ENCODE measurements at regions not wholly inside any gene's neighbourhood (a gene's known extent, or its start where the extent isn't known, plus 50 kb on each side); places are given as distances from the start of the nearest gene placed in this dataset.
"Not testable (repeated sequence)": the region's sequence is repeated elsewhere in the genome, so short reads cannot be mapped to it uniquely, and the experiment has no call there.

GRCh38 chr5:154624341-154624740 is 130.8 kb upstream of the LARP1 start:
- DNase-seq (ENCODE audit: low spot score) (no peak), FAIRE-seq (no peak)

GRCh38 chr5:154620411-154620810 is 134.8 kb upstream of the LARP1 start:
- FAIRE-seq (no peak), DNase-seq (ENCODE audit: low spot score) (no peak)

DNA sequence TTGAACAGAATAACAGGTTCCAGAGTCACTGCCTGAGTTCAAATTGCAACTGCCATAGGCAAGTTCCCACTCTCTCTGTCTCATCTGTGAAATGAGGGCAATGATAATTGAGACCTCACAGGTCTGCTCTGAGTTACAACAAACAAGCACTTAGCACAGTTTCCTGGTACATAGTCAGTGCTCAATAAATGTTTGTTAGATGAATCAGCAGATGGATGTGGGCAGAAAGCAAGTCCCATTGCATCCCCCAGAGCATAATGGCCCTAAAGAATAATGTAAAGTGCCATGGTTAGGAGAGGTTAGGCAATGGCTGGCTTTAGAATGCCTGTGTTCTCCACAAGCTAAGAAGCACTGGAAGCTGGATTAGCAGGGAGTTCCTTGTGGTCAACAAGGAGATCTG is 136.5 kb upstream of the LARP1 start:
- DNase-seq (ENCODE audit: low spot score) (no peak), FAIRE-seq (no peak)

- no peak for FAIRE-seq
- no peak for DNase-seq (ENCODE audit: low spot score)
Observed at GRCh38 chr5:154614595-154614994, 136.6 kb upstream of the HAND1 start.

GRCh38 chr5:154614125-154614524 is 136.1 kb upstream of the HAND1 start:
- DNase-seq (ENCODE audit: low spot score): no peak
- FAIRE-seq: no peak

- no peak for FAIRE-seq
- no peak for DNase-seq (ENCODE audit: low spot score)
Observed at GRCh38 chr5:154612666-154613065, 134.6 kb upstream of the HAND1 start.

DNA sequence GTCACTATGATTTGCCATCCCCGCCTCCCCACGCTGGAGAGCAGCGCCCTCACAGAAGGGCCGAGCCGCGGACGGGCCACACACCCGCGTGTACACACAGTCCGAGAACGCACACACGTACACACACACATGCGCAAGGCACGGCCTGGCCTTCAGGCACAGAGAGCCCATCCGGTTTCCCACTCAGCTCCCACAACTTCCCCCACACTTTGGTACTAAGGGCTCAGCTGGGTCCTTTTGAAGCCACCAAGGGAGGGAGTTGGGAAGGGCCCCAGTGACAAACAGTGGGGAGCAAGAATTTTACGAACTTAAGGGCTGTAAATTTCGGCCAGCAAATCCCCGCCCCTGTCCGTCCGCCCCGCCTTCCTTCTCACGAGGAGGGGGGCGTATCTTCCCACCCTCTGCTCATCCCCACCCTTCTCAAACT is 133.3 kb upstream of the HAND1 start:
- no peak for FAIRE-seq
- DNase-seq (ENCODE audit: low spot score): no peak

- DNase-seq (ENCODE audit: low spot score) (peak; percentile 15), FAIRE-seq (no peak)
Observed at GRCh38 chr5:154610321-154611154, 132.5 kb upstream of the HAND1 start.

DNA sequence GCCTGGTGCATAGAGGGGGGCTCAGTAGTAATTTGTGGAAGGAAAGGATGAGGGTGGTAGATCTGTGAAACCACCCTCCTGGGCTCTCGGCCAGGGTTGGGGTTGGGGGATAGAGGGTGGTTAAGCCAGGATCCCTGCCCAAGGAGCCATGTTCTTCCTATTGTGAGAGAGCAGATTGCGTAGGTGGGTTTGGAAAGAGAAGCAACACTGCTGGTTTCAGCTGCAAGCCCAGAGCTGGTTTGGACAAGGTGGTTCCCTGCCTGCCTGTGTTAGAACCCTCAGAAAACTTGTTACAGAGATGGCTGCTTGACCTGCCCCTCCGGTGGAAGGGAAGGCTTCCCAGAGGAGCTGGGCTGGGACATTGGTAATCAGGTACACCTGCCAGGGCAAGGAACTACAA is 131.2 kb upstream of the HAND1 start:
- FAIRE-seq (no peak), DNase-seq (ENCODE audit: low spot score) (no peak)

- FAIRE-seq: no peak
- no peak for DNase-seq (ENCODE audit: low spot score)
Observed at GRCh38 chr5:154608531-154609011, 130.5 kb upstream of the HAND1 start.

- no peak for DNase-seq (ENCODE audit: low spot score)
- no peak for FAIRE-seq
Observed at GRCh38 chr5:154607746-154608145, 129.7 kb upstream of the HAND1 start.

DNA sequence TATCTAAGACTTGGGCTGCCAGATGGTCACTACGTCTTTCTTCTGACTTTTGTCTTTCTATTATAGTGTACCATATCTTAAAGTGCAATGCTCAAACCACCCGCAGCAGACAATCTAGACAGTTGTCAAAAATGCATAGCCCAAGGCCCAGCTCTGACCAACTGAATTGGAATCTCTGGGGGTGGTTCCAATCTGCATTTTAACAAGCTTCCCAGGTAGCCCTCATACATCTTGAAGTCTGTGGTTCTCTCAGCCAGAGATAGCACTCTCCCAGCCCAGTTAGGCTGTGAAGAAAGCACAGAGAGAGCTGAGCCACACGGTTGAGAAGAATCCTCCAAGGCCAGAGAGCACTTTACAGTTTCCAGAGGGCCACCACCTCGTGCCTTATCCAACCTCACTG is 128.2 kb upstream of the HAND1 start:
- FAIRE-seq (no peak), DNase-seq (ENCODE audit: low spot score) (no peak)

GRCh38 chr5:154603953-154604679 is 126.1 kb upstream of the HAND1 start:
- no peak for DNase-seq (ENCODE audit: low spot score)
- no peak for FAIRE-seq

DNA sequence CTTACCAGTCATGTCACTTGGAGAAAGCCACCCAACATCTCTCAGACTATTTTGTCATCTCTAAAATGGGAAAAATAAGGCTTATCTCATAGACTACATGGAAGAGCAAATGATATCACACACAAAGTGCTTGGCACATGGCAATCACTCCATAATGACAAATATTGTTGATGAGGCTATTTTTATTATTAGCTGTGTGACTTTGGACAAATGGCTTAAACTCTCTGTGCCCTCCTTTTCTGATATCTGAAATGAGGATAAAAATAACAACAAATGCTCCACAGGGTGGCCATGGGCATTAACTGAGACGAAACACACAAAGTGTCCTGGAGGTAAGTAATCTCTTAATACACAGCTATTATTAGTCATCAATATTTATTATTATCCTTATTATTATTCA is 125.5 kb upstream of the HAND1 start:
- FAIRE-seq: no peak
- no peak for DNase-seq (ENCODE audit: low spot score)

DNA sequence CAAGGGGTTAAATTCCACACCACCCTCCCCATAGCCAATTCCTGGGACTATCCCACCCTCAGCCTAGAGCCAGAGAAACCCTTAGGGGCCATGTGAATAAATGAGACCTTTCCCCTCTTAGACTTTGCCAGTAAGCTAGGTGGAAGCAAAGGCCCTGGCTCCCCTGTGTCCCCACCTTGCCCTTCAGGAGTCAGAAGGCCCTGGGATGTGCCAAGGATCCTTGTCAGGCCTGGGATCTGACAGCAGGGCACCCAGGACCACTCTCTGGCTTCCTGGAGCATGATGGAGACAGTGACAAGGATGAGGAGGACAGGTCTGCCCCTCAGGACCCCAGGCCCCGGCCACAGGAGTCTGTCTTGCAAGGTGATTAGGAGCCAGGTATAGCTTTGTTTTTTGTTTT is 125.0 kb upstream of the HAND1 start:
- FAIRE-seq: no peak

DNA sequence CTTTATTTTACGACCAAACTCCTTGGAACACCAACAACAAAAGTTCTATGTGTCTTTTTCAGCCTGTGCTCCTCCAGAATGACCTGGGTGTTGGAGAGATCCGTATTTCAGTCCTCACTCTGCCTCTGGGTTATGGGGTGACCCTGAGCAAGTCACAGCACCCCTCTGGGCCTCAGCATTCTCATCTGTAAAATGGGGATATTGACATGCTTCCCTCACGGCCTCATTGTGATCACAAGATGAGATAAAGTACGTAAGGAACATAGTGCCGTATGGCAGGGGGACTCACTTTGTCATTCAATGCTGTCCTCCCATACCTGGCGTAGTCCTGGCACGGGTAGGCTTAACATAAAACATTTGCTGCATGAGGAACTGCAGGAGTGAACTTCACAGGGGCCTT is 123.0 kb upstream of the HAND1 start:
- FAIRE-seq: no peak
- DNase-seq (ENCODE audit: low spot score): no peak

More for the DNA sequence above, 125.0 kb upstream of the HAND1 start:
- DNase-seq (ENCODE audit: low spot score): no peak

- FAIRE-seq (no peak), DNase-seq (ENCODE audit: low spot score) (no peak)
Observed at GRCh38 chr5:154598021-154598420, 120.0 kb upstream of the HAND1 start.

- FAIRE-seq; DNase-seq (ENCODE audit: low spot score): not testable (repeated sequence)
Observed at GRCh38 chr5:154596844-154597243, 118.8 kb upstream of the HAND1 start.

DNA sequence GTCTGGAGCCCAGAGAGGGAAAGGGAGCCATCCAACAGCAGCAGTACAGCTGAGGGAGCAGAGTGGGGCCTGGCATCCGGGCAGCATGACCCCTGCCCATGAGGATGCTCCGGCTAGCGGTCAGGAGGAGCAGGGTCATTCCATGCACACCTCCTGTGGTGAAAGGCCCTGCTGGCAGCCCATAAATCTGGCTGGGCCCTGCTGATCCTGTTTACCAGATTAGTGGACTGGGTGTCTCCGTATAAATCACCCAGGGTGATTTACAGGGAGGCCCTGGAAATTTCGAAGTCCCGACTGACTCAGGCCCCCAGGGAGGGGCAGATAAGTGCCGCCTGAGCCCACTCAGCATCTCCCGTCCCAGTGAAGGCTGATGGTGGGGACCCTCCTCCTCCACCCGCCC is 117.6 kb upstream of the HAND1 start:
- DNase-seq (ENCODE audit: low spot score) (no peak), FAIRE-seq (no peak)

GRCh38 chr5:154593796-154594195 is 115.8 kb upstream of the HAND1 start:
- DNase-seq (ENCODE audit: low spot score) (no peak), FAIRE-seq (no peak)

DNA sequence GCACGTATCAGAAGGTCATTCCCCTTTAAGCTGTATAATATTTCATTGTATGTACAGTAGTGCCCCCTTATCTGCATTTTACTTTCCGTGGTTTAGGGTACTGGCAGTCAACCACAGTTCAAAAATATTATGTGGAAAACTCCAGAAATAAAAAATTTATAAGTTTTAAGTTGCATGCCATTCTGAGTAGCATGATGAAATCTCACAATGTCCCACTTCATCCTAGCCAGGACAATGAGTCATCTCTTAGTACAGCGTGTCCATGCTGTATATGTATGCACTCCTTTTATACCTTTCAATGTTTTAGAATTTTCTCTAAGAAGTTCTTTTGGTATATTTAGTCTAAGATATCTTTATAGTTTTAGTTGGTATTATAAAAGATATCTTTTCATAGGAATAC is 115.0 kb upstream of the HAND1 start:
- DNase-seq (ENCODE audit: low spot score) (no peak), FAIRE-seq (no peak)

DNA sequence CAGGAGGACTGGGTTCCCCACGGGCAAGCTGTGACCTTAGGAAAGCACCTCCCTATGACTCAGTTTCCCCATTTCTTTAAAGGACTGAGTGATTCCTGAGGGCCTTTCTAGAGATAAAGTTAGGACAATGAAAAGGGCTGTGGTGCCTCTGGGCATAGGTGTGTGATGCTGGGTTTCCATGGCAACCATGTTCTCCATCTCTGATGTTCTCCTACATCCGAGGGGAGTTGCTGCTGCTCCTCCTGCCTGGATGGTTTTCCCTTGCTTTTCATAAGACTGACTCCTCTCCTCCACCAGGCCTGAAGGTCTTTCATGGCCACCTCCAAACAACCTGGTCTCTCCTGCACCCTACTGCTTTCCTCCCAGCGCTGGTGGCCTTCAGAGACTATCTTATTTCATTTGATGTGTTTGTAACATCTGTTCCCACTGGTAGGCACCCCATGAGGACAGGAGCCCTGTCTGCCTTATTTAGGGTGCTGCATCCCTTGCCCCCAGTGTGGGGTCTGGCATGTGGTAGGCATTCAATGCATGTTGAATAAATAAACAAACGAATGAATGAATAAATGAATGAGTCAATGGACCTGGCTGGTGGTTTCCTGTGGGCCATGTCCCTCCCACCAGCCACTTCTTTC is 112.2 kb upstream of the HAND1 start:
- FAIRE-seq (no peak), DNase-seq (ENCODE audit: low spot score) (no peak)
